ENCODE measurements at regions not wholly inside any gene's neighbourhood (a gene's known extent, or its start where the extent isn't known, plus 50 kb on each side); places are given as distances from the start of the nearest gene placed in this dataset.

DNA sequence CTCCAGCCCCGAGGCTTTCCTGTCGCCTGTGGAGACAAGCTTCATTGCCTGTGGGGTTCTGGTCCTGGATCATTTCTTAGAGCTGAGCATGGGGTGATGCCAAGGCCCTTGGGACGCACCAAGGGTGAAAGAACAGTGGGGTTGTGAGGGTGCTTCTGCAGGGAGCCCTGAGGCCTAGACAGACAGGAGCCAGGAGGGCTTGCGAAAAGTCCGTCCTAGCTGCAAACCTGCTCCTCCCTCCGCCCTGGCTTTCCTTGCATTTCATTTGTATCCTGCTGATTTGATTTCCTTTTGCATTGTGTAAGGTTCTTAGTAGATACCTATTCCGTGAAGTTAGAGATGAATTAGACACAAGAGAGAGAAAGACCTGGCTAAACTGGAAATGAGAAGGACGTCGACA is 286.9 kb upstream of the C2CD4B start:
- no peaks in the 10 kb centered on the region for H3K9me3 Mint-ChIP-seq (ENCODE audit: low read depth)
- H3K27me3 Mint-ChIP-seq (ENCODE audit: low read depth): no peaks in the 10 kb centered on the region
- no peak overlapping the region for H3K27ac Mint-ChIP-seq (ENCODE audit: unreplicated experiment)
- H3K4me3 Mint-ChIP-seq (ENCODE audit: unreplicated experiment): no peak overlapping the region
- no peak for DNase-seq (ENCODE audit: low spot score)
- TF ChIP-seq, protein P1, sequence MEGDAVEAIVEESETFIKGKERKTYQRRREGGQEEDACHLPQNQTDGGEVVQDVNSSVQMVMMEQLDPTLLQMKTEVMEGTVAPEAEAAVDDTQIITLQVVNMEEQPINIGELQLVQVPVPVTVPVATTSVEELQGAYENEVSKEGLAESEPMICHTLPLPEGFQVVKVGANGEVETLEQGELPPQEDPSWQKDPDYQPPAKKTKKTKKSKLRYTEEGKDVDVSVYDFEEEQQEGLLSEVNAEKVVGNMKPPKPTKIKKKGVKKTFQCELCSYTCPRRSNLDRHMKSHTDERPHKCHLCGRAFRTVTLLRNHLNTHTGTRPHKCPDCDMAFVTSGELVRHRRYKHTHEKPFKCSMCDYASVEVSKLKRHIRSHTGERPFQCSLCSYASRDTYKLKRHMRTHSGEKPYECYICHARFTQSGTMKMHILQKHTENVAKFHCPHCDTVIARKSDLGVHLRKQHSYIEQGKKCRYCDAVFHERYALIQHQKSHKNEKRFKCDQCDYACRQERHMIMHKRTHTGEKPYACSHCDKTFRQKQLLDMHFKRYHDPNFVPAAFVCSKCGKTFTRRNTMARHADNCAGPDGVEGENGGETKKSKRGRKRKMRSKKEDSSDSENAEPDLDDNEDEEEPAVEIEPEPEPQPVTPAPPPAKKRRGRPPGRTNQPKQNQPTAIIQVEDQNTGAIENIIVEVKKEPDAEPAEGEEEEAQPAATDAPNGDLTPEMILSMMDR (IDR thresholded peaks at IDR 0.05): no peak
- H3K36me3 Mint-ChIP-seq (ENCODE audit: low read depth): no peaks in the 10 kb centered on the region
- H3K4me1 Mint-ChIP-seq (ENCODE audit: low read depth): peaks cover 38% of the 10 kb centered on the region

DNA sequence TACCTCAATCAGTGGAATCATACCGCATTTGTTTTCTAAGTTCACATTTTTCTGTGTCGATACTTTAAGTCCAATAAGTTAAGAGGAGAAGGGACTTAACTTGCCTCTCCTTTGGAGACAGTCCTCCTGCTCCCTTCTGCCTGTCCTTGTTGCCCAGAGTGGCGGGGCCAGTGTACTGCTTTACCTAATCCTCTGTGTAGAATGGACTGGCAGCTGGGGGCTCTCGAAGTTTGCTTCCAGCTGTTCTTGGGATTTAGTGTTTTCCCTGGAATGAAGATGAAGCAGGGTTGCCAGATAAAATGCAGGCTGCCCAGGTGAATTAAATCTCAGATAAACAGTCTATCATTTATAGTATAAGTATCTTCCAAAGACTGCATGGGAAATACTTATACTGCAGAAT is 287.6 kb upstream of the C2CD4B start:
- Mint-ChIP-seq H3K27me3 (ENCODE audit: low read depth) (no peaks in the 10 kb centered on the region), H3K4me1 (ENCODE audit: low read depth) (peaks cover 44% of the 10 kb centered on the region), H3K27ac (ENCODE audit: unreplicated experiment) (no peak overlapping the region), H3K36me3 (ENCODE audit: low read depth) (no peaks in the 10 kb centered on the region), H3K9me3 (ENCODE audit: low read depth) (no peaks in the 10 kb centered on the region), H3K4me3 (ENCODE audit: unreplicated experiment) (no peak overlapping the region)
- DNase-seq (ENCODE audit: low spot score): no peak
- TF ChIP-seq, protein P1 (IDR thresholded peaks at IDR 0.05): no peak

DNA sequence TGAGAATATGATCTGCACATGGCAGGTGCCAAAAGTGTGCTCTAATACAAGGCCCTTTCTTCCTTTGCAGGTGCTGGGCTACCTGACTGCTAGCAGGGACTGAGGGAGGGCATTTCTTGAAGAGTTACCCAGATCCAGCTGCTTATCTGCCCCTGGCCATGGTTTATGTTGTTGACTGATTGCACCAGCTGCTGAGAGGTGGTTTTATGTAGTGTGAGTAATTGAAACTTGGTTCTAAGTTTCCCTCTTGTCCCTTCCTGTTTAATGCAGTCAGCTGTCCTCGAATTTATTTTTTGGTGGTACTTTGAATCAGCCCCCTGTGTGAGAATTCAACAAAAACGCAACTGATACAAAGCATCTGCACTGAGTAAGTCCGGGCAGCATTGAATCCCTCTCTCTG is 288.3 kb upstream of the C2CD4B start:
- Mint-ChIP-seq H3K4me3 (ENCODE audit: unreplicated experiment) (no peak overlapping the region), H3K27me3 (ENCODE audit: low read depth) (no peaks in the 10 kb centered on the region), H3K36me3 (ENCODE audit: low read depth) (no peaks in the 10 kb centered on the region), H3K4me1 (ENCODE audit: low read depth) (peaks cover 44% of the 10 kb centered on the region), H3K9me3 (ENCODE audit: low read depth) (no peaks in the 10 kb centered on the region), H3K27ac (ENCODE audit: unreplicated experiment) (no peak overlapping the region)
- no peak for DNase-seq (ENCODE audit: low spot score)
- TF ChIP-seq, protein P1 (IDR thresholded peaks at IDR 0.05): no peak

DNA sequence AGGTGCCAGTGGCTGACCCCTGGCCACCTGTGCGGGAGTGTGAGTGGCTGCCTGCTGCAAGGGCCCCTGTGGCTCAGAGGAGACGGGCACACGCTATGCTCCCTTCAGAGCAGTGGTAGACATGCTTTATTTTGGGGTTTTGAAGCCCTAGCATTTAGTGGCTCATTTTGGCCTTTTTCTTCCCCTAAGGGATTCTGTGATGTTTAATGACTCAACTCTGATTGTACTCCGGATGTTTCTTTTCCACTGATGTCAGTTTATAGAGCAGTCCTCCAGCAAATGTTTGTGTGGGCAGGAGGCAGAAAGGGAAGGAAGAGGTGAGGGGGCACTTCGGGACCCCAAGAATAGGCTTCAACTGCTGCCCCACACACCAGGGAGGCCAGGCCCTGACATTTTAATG is 288.9 kb upstream of the C2CD4B start:
- H3K27ac Mint-ChIP-seq (ENCODE audit: unreplicated experiment): no peak overlapping the region
- H3K27me3 Mint-ChIP-seq (ENCODE audit: low read depth): no peaks in the 10 kb centered on the region
- no peak for DNase-seq (ENCODE audit: low spot score)
- no peak overlapping the region for H3K4me3 Mint-ChIP-seq (ENCODE audit: unreplicated experiment)
- TF ChIP-seq, protein P1 (IDR thresholded peaks at IDR 0.05): no peak
- no peaks in the 10 kb centered on the region for H3K36me3 Mint-ChIP-seq (ENCODE audit: low read depth)
- peaks cover 44% of the 10 kb centered on the region for H3K4me1 Mint-ChIP-seq (ENCODE audit: low read depth)
- no peaks in the 10 kb centered on the region for H3K9me3 Mint-ChIP-seq (ENCODE audit: low read depth)

DNA sequence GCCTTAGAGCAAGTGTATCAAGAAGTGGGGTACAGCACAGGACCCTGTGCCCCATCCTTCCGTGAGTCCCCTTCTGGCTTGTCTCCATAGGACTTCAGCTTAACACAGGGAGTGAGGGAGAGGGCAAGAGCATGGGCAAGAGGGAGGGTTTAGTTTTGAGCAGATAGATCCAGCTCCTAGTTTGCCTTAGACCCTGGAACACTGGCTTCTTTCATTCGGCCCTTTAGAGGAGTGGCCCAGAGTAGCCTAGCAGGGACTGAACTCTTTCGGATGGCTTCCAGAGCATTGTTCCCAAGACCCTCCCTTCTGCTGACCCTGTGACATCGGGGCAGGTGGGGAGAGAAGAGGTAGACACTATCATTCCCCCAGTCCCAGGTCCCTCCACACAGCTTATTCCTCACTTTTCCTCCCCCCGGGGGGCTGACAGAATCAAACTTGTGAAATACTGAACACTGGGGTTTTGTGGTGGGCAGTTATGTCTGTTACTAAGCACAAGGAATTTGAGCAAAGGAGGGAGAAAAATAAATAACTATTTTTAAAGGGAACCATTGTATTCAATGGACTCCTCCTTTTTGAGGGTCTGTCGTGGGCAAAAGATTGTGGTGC is 289.6 kb upstream of the C2CD4B start:
- TF ChIP-seq, protein P1 (IDR thresholded peaks at IDR 0.05): no peak
- Mint-ChIP-seq H3K4me1 (ENCODE audit: low read depth) (peaks cover 44% of the 10 kb centered on the region), H3K9me3 (ENCODE audit: low read depth) (no peaks in the 10 kb centered on the region), H3K36me3 (ENCODE audit: low read depth) (no peaks in the 10 kb centered on the region), H3K4me3 (ENCODE audit: unreplicated experiment) (no peak overlapping the region), H3K27me3 (ENCODE audit: low read depth) (no peaks in the 10 kb centered on the region), H3K27ac (ENCODE audit: unreplicated experiment) (no peak overlapping the region)
- DNase-seq (ENCODE audit: low spot score): no peak

All from chondrocyte (in vitro differentiated cells).